H7 (cell line): ENCODE measurements at regions not wholly inside any gene's neighbourhood (a gene's known extent, or its start where the extent isn't known, plus 50 kb on each side); places are given as distances from the start of the nearest gene placed in this dataset.
"Not testable (repeated sequence)": the region's sequence is repeated elsewhere in the genome, so short reads cannot be mapped to it uniquely, and the experiment has no call there.

Experiments
- DNase-seq: peaks from one replicate; pipeline ENCODE4 v3.0.0; 2012
- H3K27me3 ChIP-seq: 2 replicates; pipeline ENCODE4 v1.6.0; 2011; ENCODE audit warnings: mild to moderate bottlenecking, low read length; ENCODE audit not compliant: control insufficient read depth, insufficient read depth
- H3K36me3 ChIP-seq: replicated peaks from 2 replicates; pipeline ENCODE4 v1.5.1; 2011; ENCODE audit warnings: low read length; ENCODE audit not compliant: control insufficient read depth, insufficient read depth
- H3K4me3 ChIP-seq: 2 replicates; pipeline ENCODE4 v1.5.1; 2011; ENCODE audit warnings: low read depth, mild to moderate bottlenecking, control low read depth, low read length, moderate library complexity; ENCODE audit not compliant: insufficient read depth

DNA sequence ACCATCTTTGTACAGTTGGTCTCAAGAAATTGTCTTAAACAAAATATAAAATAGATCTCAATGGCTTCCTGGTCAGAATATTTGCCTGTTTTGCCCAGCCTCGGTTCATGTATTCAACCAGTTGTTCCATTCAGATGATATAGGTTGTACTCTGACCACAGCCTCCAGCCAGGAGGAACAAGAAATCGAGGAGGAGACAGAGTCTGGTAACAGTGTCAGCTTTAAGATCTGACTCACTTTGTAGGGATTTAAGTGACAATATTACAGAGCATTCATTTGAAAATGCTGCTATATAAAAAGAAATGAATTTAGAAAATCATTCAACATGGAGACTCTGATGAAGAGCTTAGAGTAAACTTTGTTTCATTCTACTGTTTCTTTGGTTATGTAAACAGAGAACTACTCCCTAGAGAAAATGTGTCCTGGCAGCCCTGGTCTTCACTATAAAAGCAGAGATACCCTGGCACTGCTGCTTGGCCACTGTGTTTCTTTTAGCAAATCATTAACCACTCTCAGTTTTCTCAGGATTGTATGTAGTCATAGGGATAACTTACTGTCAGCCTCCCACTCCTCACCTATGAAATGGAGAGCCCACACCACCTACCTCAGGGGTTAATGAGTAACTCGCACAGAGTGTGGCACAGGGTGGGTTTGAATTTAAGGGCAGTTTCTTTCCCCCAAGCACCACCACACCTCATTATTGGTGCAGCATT lies 53.5 kb downstream of the PAGE2 start:
- Histone ChIP-seq H3K36me3 (no peaks in the 10 kb centered on the region), H3K4me3 (no peak overlapping the region), H3K27me3 (no peaks in the 10 kb centered on the region)
- no peak for DNase-seq

DNA sequence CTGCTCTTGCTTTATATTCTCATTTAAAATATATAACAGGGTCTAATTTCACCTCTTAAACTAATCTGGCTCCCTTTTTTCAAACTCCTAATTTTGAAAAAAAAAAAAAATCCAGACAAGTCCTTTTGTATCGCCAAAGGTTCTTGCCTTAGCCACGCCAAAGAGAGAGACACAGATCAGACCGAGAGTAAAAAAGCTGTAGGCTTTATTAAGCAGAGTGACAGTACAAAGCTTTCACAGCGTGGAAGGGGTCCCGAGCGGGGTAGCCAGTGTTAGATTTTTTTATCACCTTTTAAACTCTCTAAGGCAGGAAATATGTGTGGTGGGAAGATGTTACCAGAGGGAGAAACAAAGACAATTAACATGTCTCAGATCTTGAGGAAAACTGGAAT lies 54.1 kb downstream of the PAGE2 start:
- H3K27me3 ChIP-seq: no peaks in the 10 kb centered on the region
- no peak for DNase-seq
- H3K4me3 ChIP-seq: no peak overlapping the region
- H3K36me3 ChIP-seq: no peaks in the 10 kb centered on the region

DNA sequence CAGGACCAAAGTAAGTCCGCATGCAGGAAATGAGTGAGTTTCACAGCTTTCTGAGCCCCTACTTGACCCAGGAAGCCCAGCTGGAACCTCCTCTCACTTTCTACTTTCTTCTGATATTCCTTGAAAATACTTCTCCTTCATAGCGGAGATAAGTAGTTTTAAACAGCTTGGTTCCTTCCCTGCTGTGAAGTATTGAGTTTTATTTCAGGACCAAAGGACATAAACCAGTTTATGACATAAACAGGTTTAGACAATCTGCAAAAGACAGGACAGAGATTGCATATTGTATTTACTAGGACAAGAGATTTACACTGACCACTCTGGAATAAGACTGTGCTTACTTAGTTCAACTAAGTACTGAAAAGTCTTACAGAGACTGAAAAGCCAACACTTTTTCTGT lies 54.8 kb downstream of the PAGE2 start:
- no peak overlapping the region for H3K4me3 ChIP-seq
- no peaks in the 10 kb centered on the region for H3K27me3 ChIP-seq
- no peaks in the 10 kb centered on the region for H3K36me3 ChIP-seq
- no peak for DNase-seq

DNA sequence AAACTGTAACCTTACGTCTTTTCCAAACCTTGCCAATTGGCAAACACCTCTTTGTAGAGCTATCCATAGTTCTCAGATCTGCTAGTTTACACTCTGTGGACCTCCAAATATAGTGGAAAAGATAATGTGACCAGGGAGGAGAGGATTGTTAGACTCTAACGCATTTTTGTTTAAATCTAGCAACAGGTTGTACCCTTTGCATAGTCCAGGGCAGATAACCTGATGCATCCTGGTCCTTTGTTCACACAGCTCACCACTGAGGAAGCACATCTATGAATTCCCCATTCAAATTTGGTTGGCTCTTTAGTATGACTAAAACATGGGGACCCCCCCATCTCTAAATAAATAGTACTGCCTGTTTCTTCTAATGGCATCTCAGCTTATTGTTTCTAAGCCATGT lies 55.9 kb downstream of the PAGE2 start:
- DNase-seq: no peak
- Histone ChIP-seq H3K36me3 (no peaks in the 10 kb centered on the region), H3K4me3 (no peak overlapping the region), H3K27me3 (no peaks in the 10 kb centered on the region)

DNA sequence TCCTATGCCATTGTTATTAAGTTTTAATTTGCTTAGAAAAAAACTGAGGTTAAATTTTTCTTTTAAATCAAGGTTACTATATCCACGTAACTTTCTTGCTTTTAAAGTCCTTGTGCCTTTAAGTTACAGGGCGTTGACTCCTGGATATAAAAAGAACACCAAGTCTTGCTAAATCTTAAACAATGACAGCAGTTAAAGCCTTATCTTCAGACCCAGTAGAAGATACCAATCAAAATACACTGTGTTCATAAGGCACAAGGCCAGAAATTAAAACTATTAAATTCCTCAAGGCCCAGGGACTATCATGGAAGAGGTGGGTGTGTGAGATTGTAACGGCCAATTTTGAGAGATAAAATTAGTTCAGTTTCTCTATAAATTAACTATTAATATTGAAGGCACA lies 60.4 kb downstream of the PAGE2 start:
- Histone ChIP-seq H3K27me3 (no peaks in the 10 kb centered on the region), H3K36me3 (no peaks in the 10 kb centered on the region), H3K4me3 (no peak overlapping the region)
- DNase-seq: no peak

DNA sequence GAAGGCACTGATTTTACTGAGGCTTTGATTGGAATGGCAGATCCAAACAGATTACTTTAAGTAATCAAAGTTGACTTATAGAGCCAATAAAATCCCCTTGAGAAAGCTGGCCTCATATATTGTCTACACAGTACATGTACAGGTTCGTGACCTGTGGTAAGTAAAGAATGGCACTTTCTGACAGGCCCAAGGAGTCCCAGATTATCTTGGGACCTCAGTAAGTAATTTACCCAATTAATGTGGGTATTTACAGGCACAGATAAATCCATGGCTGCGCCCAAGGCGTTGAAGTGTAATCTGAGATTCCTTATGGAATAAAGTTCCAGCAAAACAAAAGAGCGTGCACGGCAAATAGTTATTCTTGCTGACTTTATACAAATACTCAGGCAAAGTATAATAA lies 62.4 kb downstream of the PAGE2 start:
- no peaks in the 10 kb centered on the region for H3K27me3 ChIP-seq
- no peak for DNase-seq
- no peak overlapping the region for H3K4me3 ChIP-seq
- no peaks in the 10 kb centered on the region for H3K36me3 ChIP-seq

DNA sequence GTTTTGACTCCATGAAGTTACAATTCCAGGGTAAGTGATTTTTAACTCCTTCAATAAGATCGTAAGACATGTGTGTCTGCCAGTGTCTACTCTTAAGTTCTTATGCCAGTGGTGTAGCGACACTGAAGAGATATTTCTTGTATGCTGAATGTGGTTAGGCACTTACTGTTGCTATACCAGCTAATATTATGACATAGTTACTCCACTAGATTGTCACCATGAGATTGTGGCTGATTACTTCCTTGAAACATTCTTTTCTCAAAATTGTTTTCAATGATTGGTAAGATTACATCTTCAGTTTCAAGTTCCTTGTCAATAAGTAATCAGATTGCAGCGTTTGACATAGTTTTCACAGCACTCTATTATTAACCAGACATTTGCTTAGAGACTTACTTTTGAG lies 60.6 kb upstream of the PAGE5 start:
- no peak overlapping the region for H3K4me3 ChIP-seq

DNA sequence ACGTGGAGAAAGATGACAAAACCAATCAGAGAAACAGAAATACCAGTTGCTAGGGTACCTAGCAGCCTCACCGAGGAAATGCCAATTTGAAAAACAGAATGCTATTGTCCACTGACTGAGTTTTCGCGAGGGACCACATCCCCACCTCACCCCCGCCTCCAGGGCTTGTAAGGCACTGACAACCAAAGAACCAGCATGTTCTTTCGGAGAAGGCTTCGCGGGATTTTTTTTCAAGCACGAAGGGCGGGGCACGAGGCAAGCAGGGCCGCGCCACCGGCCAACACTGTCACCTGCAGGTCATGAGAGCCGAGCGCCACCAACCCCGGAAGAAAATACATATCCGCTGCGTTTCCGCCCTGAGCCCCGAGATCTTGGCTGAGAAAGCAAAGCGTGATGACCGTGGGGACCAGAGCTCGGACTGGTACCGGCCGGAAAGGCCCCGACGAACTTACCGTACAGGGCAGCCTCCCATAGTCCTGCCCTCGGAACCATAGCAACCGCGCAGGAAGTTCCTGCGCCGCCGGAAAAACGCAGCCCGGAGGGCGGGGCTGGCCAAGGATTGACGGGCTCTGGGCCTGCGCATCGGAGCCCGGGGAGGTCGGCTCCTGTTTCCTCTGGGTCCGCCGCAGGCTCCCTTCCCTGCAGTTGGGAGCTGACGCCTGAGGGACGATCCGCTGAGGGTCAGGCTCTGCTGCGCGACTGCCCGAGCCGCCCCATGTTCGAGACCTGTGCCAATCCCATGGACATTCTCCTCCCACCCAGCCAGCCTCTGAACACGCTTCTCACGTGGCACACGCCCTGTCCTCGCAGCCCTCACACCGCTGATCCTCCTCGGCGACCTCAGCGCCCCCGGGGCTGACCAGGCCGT lies 59.2 kb upstream of the PAGE5 start:
- peak; percentile 85 for DNase-seq
- Histone ChIP-seq H3K27me3 (no peaks in the 10 kb centered on the region), H3K36me3 (no peaks in the 10 kb centered on the region), H3K4me3 (peak overlapping the region; percentile 69)

More for the DNA sequence above, 60.6 kb upstream of the PAGE5 start:
- Histone ChIP-seq H3K27me3 (no peaks in the 10 kb centered on the region), H3K36me3 (no peaks in the 10 kb centered on the region)
- no peak for DNase-seq

DNA sequence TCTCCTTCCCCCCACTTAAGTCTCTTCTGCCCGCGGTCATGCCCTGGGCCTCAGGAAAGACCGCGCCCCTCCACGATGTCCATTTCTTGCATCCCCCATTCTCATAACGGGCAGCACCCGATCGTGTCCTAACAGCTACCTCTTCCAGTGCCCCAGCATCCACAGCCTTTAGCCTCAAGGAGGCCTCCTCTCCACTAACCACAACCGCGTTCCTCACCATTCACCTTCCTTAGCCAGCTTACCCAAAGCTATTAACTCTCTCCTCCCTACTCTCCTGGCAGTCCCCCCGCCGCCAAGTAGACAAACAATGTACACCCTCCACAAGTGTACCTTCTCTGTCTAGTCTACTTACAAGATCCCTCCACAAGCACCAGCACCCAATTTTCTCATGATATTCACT lies 58.6 kb upstream of the PAGE5 start:
- no peaks in the 10 kb centered on the region for H3K36me3 ChIP-seq
- peak; percentile 11 for DNase-seq

DNA sequence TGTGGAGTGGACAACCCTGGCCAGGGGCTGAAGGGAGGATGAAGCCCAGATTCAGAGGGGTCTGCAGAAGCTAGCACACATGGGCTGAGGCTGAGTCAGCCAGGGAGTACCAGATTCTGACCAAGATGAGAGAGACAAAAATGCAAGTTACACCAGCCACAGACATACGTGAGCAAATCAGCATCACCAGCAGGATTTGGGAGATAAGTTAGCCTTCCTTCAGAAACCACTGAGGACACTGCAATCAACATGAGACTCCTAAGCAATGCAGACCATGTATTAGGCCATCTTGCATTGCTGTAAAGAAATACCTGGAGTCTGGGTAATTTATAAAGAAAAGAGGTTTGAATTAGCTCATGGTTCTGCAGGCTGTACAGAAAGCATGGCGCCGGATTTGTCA lies 57.0 kb upstream of the PAGE5 start:
- no peak for DNase-seq
- Histone ChIP-seq H3K27me3 (no peaks in the 10 kb centered on the region), H3K36me3 (no peaks in the 10 kb centered on the region), H3K4me3 (no peak overlapping the region)

More for the DNA sequence above, 58.6 kb upstream of the PAGE5 start:
- no peaks in the 10 kb centered on the region for H3K27me3 ChIP-seq
- H3K4me3 ChIP-seq: peak overlapping the region; percentile 69

DNA sequence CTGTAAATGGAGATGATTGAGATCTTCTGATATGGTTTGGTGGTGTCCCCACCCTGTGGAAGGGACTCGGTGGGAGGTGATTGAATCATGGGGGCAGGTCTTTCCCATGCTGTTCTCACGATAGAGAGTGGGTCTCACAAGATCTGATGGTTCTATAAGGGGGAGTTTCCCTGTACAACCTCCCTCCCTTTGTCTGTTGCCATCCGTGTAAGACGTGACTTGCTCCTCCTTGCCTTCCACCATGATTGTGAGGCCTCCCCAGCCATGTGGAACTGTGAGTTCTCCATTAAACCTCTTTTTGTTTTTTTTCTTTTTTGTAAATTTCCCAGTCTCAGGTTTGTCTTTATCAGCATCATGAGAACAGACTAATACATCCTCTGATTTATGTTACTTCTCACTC lies 55.1 kb upstream of the PAGE5 start:
- not testable (repeated sequence) for DNase-seq, H3K27me3 ChIP-seq

DNA sequence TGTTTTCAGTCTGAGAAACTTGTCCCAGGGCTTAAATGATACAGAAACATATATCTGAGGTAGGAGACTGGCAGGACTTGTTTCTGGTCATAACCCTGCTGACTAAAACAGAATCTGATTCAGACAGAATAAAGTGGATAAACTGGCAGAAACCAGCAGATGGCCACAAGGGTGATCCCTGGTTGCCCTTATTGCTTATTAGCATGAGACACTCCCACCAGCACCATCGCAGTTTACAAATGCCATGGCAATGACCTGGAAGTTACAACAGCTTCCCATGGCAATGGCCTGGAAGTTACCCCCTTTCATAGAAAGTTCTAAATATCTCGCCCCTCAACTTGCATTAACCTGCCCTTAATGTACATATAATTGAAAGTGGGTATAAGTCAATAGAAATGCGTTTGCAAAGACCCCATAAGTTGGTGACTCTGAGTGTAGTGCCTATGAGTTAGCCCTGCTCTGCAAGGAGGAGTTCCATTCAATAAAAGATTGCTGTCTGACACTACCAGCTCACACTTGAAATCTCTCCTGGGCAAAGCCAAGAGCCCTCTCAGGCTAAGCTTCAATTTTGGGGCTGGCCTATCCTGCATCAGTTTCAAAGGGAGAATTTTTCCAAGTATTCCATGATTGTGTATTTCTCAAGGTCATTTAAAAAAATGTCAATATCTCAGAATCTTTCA lies 52.9 kb upstream of the PAGE5 start:
- Histone ChIP-seq H3K36me3 (no peaks in the 10 kb centered on the region), H3K27me3 (no peaks in the 10 kb centered on the region), H3K4me3 (no peak overlapping the region)
- no peak for DNase-seq

More for the DNA sequence above, 55.1 kb upstream of the PAGE5 start:
- not testable (repeated sequence) for H3K36me3 ChIP-seq, H3K4me3 ChIP-seq

DNA sequence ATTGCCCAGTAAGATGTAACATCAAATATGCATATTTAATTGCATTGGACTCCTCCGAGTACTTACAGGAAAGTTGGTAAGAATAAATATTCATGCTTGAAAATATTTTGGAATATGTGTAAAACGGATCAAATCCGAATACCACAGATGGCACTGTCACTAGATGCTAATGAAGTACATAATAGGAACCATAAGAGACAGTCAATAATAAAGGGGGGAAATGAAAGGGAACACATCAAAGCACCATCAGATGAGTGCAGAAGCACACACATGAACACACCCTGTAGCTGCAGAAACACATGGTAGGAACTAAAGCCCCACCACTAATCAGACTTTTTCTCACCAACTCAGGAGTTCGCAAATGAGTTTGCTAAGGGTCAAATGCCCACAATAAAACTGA lies 52.2 kb upstream of the PAGE5 start:
- Histone ChIP-seq H3K36me3 (no peaks in the 10 kb centered on the region), H3K4me3 (no peak overlapping the region), H3K27me3 (no peaks in the 10 kb centered on the region)
- DNase-seq: no peak

DNA sequence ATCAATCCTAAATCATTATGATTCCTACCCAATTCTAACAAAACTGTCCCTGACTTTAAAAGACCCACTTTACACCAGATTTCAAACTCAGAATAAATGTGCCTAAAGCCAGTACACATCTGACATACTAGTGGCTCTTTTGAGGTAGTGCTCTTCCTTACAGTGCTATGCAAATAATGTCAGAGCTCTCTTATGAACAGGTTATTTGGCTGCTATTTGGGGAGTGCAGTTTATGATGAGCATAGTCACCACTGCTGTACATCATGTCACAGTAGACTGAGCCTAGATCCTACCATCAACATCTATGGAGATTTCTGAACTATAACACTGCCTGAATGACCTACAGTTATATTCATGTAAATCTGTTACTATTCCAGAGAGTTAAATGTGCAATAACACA lies 50.4 kb upstream of the PAGE5 start:
- Histone ChIP-seq H3K36me3 (no peaks in the 10 kb centered on the region), H3K27me3 (no peaks in the 10 kb centered on the region), H3K4me3 (no peak overlapping the region)
- DNase-seq: no peak
